SK-N-MC (cell line): ENCODE measurements at regions not wholly inside any gene's neighbourhood (a gene's known extent, or its start where the extent isn't known, plus 50 kb on each side); places are given as distances from the start of the nearest gene placed in this dataset.
"Not testable (repeated sequence)": the region's sequence is repeated elsewhere in the genome, so short reads cannot be mapped to it uniquely, and the experiment has no call there.

Experiments used
- DNase-seq: peaks from one replicate; pipeline ENCODE4 v3.0.0-alpha.2; 2011; ENCODE audit warnings: low read depth, low spot score
- H3K27ac ChIP-seq: fragments of 200-600 bp; sonication (generic); 2 replicates; pipeline ENCODE4 v1.5.1; 2016; ENCODE audit warnings: mixed run types
- H3K36me3 ChIP-seq: fragments of 200-600 bp; sonication (generic); 2 replicates; pipeline ENCODE4 v1.6.1; 2017; ENCODE audit warnings: antibody characterized with exemption, low read length, mixed read lengths; ENCODE audit not compliant: insufficient read depth
- H3K4me3 ChIP-seq: fragments of 200-600 bp; sonication (generic); 2 replicates; pipeline ENCODE4 v1.5.1; 2016
- H3K9ac ChIP-seq: fragments of 200-600 bp; sonication (generic); 2 replicates; pipeline ENCODE4 v1.8.0; 2017; ENCODE audit warnings: mixed run types, mixed read lengths; ENCODE audit not compliant: insufficient read length
- H3K9me3 ChIP-seq: fragments of 200-600 bp; sonication (generic); 2 replicates; pipeline ENCODE4 v1.6.1; 2017; ENCODE audit warnings: low read depth, mild to moderate bottlenecking, antibody characterized with exemption, low read length, moderate library complexity, mixed read lengths
- EZH2 ChIP-seq: fragments of 200-600 bp; sonication (generic); IDR thresholded peaks from one replicate; pipeline ENCODE4 v1.6.1; 2017; ENCODE audit warnings: antibody characterized with exemption
- FOXP2 ChIP-seq: optimal IDR thresholded peaks from 2 replicates; pipeline ENCODE3; 2011; ENCODE audit warnings: mild to moderate bottlenecking, moderate library complexity; ENCODE audit not compliant: insufficient read depth; ENCODE audit errors: extremely low read length, control extremely low read depth
- POLR2AphosphoS5 ChIP-seq: IDR thresholded peaks from 2 replicates; pipeline ENCODE4 v1.6.1; 2012; ENCODE audit warnings: mild to moderate bottlenecking, low read depth, low read length, borderline replicate concordance

DNA sequence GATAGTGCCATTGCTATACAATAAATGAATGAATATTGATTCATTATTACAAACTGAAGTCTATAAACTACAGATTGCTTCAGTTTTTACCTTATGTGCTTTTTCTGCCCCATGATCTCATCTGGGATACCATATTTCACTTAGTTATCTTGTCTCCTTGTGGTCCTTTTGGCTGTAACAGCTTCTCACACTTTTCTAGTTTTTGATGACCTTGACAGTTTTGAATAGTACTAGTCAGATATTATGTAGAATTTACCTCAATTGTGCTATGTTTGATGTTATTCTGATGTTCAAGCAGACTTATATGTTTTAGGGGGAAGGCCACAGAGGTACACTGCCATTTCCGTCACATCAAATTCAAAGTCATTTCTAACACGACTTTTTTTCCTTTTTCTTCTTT lies 2364.3 kb upstream of the ACO1 start:
- Histone ChIP-seq H3K27ac (no peak overlapping the region), H3K9ac (no peak overlapping the region), H3K36me3 (no peaks in the 10 kb centered on the region), H3K4me3 (no peak overlapping the region), H3K9me3 (no peaks in the 10 kb centered on the region)
- TF ChIP-seq EZH2: no peak
- no peak for TF ChIP-seq POLR2AphosphoS5
- no peak for DNase-seq

DNA sequence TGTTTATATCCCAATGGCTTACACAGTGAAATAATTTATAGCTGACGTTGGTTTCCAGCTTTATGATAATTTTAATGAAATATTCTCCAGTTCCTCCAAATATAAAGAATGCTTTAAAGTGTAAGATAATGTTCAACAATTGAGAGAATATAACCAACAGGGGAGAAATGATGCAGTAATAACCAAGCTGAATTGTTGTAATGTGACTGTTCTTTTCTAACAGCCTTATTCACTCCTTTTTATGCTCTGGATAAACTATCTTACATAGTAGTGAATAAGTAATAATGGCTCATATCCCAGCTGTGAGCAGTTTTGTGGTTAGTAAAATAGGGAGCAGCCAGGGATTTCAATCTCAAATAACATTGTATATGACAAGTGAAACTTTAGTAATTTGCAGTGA lies 2348.7 kb upstream of the ACO1 start:
- Histone ChIP-seq H3K4me3 (no peak overlapping the region), H3K9ac (no peak overlapping the region), H3K36me3 (no peaks in the 10 kb centered on the region), H3K9me3 (no peaks in the 10 kb centered on the region), H3K27ac (no peak overlapping the region)
- TF ChIP-seq EZH2: no peak
- TF ChIP-seq FOXP2: no peak
- TF ChIP-seq POLR2AphosphoS5: no peak
- no peak for DNase-seq

- TF ChIP-seq POLR2AphosphoS5 (no peak), FOXP2 (no peak), EZH2 (no peak)
- Histone ChIP-seq H3K4me3 (no peak overlapping the region), H3K27ac (no peak overlapping the region), H3K9me3 (no peaks in the 10 kb centered on the region), H3K36me3 (no peaks in the 10 kb centered on the region), H3K9ac (no peak overlapping the region)
- DNase-seq: no peak
Observed at GRCh38 chr9:30036558-30036957, 2347.9 kb upstream of the ACO1 start.

GRCh38 chr9:30039712-30040111 lies 2344.7 kb upstream of the ACO1 start:
- Histone ChIP-seq H3K36me3 (no peaks in the 10 kb centered on the region), H3K9me3 (no peaks in the 10 kb centered on the region), H3K9ac (no peak overlapping the region), H3K4me3 (no peak overlapping the region), H3K27ac (no peak overlapping the region)
- TF ChIP-seq POLR2AphosphoS5 (no peak), FOXP2 (no peak), EZH2 (no peak)
- DNase-seq: no peak

GRCh38 chr9:30048396-30048795 lies 2336.0 kb upstream of the ACO1 start:
- Histone ChIP-seq H3K9me3 (no peaks in the 10 kb centered on the region), H3K27ac (no peak overlapping the region), H3K4me3 (no peak overlapping the region), H3K36me3 (no peaks in the 10 kb centered on the region), H3K9ac (no peak overlapping the region)
- no peak for TF ChIP-seq FOXP2
- TF ChIP-seq EZH2: no peak
- no peak for TF ChIP-seq POLR2AphosphoS5
- DNase-seq: no peak

DNA sequence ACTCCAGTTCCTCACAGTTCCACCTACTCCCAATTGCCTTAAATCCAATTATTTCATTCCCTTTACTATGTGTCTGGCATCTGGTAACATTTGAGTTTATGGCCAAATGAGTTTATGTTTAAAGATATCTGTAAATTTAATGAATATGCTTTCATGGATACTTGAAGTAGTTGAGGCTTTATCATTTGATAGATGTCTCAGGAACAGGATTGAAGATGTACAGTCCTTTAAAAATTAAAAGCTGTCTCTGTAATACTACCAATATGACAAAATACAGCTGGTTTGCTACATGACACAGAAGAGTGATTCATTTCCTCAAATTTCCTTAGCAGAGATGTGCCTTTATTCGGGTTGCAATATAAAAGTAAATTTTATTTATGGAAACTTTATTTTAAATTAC lies 2326.0 kb upstream of the ACO1 start:
- H3K4me3 ChIP-seq: no peak overlapping the region
- no peak for TF ChIP-seq EZH2
- no peaks in the 10 kb centered on the region for H3K36me3 ChIP-seq
- H3K27ac ChIP-seq: no peak overlapping the region
- no peak overlapping the region for H3K9ac ChIP-seq
- no peaks in the 10 kb centered on the region for H3K9me3 ChIP-seq
- no peak for DNase-seq

GRCh38 chr9:30060976-30061375 lies 2323.5 kb upstream of the ACO1 start:
- no peak overlapping the region for H3K4me3 ChIP-seq
- H3K9ac ChIP-seq: no peak overlapping the region
- no peak for DNase-seq
- no peaks in the 10 kb centered on the region for H3K36me3 ChIP-seq
- H3K27ac ChIP-seq: no peak overlapping the region
- no peak for TF ChIP-seq POLR2AphosphoS5
- no peak for TF ChIP-seq FOXP2
- no peak for TF ChIP-seq EZH2
- H3K9me3 ChIP-seq: no peaks in the 10 kb centered on the region

DNA sequence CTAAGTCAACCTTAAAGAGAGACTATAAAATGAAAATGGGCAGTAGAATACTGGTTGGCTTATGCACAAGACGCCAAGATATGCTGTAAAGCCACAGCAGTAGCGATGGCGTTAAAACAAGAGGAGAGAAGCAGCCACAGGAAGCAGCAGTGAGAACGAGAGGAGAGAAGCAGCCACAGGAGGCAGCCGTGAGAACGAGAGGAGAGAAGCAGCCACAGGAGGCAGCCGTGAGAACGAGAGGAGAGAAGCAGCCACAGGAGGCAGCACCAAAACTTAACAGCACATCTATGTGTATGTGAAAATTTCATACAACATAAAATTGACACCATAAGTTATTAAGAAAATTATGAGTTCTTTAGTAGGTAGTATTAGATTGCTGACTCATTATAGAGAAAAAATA lies 2318.6 kb upstream of the ACO1 start:
- H3K4me3 ChIP-seq: no peak overlapping the region
- no peak overlapping the region for H3K27ac ChIP-seq
- no peak for DNase-seq
- no peaks in the 10 kb centered on the region for H3K36me3 ChIP-seq
- H3K9me3 ChIP-seq: no peaks in the 10 kb centered on the region
- no peak overlapping the region for H3K9ac ChIP-seq
- TF ChIP-seq FOXP2 (no peak), EZH2 (no peak), POLR2AphosphoS5 (no peak)

DNA sequence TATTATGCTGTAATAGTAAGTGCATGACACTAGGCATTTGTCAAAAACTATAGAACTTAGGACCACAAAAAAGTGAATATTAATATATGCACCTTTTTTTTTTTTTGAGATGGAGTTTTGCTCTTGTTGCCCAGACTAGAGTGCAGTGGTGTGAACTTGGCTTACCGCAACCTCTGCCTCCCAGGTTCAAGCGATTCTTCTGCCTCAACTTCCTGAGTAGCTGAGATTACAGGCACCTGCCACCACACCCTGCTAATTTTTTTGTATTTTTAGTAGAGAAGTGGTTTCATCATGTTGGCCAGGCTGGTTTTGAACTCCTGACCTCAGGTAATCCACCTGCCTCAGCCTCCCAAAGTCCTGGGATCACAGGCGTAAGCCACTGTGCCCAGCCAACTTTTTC lies 2315.2 kb upstream of the ACO1 start:
- not testable (repeated sequence) for H3K27ac ChIP-seq, H3K9ac ChIP-seq, H3K4me3 ChIP-seq, DNase-seq, H3K9me3 ChIP-seq, H3K36me3 ChIP-seq

DNA sequence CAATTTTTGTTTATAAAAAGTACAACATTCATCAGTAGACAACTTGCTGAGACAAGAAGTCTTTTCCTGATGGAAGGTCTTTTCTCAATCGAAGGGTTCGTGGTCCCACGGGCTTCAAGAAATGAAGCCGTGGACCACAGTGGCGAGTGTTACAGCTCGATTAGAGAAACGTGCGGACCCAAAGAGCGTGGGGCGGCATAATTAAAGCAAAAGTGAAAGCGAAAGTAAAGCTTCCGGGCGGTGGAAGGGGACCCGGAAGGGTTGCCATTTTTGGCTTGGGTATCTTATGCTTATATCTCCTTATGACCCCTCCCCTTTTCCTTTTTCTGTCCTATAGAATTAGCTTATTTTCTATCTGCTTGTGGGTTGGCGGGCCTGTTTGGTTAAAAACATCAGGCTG lies 2309.4 kb upstream of the ACO1 start:
- Histone ChIP-seq H3K9me3 (no peaks in the 10 kb centered on the region), H3K9ac (no peak overlapping the region), H3K27ac (no peak overlapping the region), H3K4me3 (no peak overlapping the region), H3K36me3 (no peaks in the 10 kb centered on the region)
- DNase-seq: no peak
- TF ChIP-seq FOXP2: no peak
- TF ChIP-seq POLR2AphosphoS5: no peak
- no peak for TF ChIP-seq EZH2
